ENCODE measurements at regions not wholly inside any gene's neighbourhood (a gene's known extent, or its start where the extent isn't known, plus 50 kb on each side); places are given as distances from the start of the nearest gene placed in this dataset.
"Not testable (repeated sequence)": the region's sequence is repeated elsewhere in the genome, so short reads cannot be mapped to it uniquely, and the experiment has no call there.

- DNase-seq (ENCODE audit: low read depth in 2 of 2), result no peak
These were observed 419.7 kb downstream of the TRAM1L1 start for GRCh38 chr4:116665716-116666115.

- DNase-seq (ENCODE audit: low read depth in 2 of 2), result no peak
These were observed 421.2 kb downstream of the TRAM1L1 start for GRCh38 chr4:116664198-116664597.

GRCh38 chr4:116639070-116639577, 446.3 kb downstream of the TRAM1L1 start:
- no peak for DNase-seq (ENCODE audit: low read depth in 2 of 2)

- DNase-seq (ENCODE audit: low read depth in 2 of 2), result no peak
These were observed 446.8 kb downstream of the TRAM1L1 start for GRCh38 chr4:116638592-116638991.

GRCh38 chr4:116636917-116637316, 448.5 kb downstream of the TRAM1L1 start:
- no peak for DNase-seq (ENCODE audit: low read depth in 2 of 2)

- no peak for DNase-seq (ENCODE audit: low read depth in 2 of 2)
These were observed 453.1 kb downstream of the TRAM1L1 start for GRCh38 chr4:116632269-116632668.

- DNase-seq (ENCODE audit: low read depth in 2 of 2), result no peak
These were observed 456.8 kb downstream of the TRAM1L1 start for GRCh38 chr4:116628598-116628997.

- no peak for DNase-seq (ENCODE audit: low read depth in 2 of 2)
These were observed 457.8 kb downstream of the TRAM1L1 start for GRCh38 chr4:116627545-116627944.

- not testable (repeated sequence) for DNase-seq (ENCODE audit: low read depth in 2 of 2)
These were observed 465.9 kb downstream of the TRAM1L1 start for GRCh38 chr4:116619508-116619907.

- no peak for DNase-seq (ENCODE audit: low read depth in 2 of 2)
These were observed 466.7 kb downstream of the TRAM1L1 start for GRCh38 chr4:116618638-116619037.

- no peak for DNase-seq (ENCODE audit: low read depth in 2 of 2)
These were observed 482.3 kb downstream of the TRAM1L1 start for GRCh38 chr4:116603096-116603495.

- DNase-seq (ENCODE audit: low read depth in 2 of 2), result no peak
These were observed 485.5 kb downstream of the TRAM1L1 start for GRCh38 chr4:116599859-116600258.

GRCh38 chr4:116598980-116599789, 486.2 kb downstream of the TRAM1L1 start:
- DNase-seq (ENCODE audit: low read depth in 2 of 2), result no peak

GRCh38 chr4:116598155-116598979, 487.0 kb downstream of the TRAM1L1 start:
- DNase-seq (ENCODE audit: low read depth in 2 of 2), result no peak

GRCh38 chr4:116590648-116591047, 494.7 kb downstream of the TRAM1L1 start:
- DNase-seq (ENCODE audit: low read depth in 2 of 2), result no peak

GRCh38 chr4:116588783-116589182, 496.6 kb downstream of the TRAM1L1 start:
- no peak for DNase-seq (ENCODE audit: low read depth in 2 of 2)

- DNase-seq (ENCODE audit: low read depth in 2 of 2), result no peak
These were observed 500.1 kb downstream of the TRAM1L1 start for GRCh38 chr4:116585246-116585645.

GRCh38 chr4:116577321-116577720, 508.1 kb downstream of the TRAM1L1 start:
- no peak for DNase-seq (ENCODE audit: low read depth in 2 of 2)

GRCh38 chr4:116573540-116573939, 511.8 kb downstream of the TRAM1L1 start:
- DNase-seq (ENCODE audit: low read depth in 2 of 2), result no peak

- DNase-seq (ENCODE audit: low read depth in 2 of 2), result no peak
These were observed 523.6 kb downstream of the TRAM1L1 start for GRCh38 chr4:116561768-116562167.

- no peak for DNase-seq (ENCODE audit: low read depth in 2 of 2)
These were observed 533.6 kb downstream of the TRAM1L1 start for GRCh38 chr4:116551806-116552205.

- DNase-seq (ENCODE audit: low read depth in 2 of 2), result no peak
These were observed 537.7 kb downstream of the TRAM1L1 start for GRCh38 chr4:116547632-116548031.

GRCh38 chr4:116546759-116547158, 538.6 kb downstream of the TRAM1L1 start:
- no peak for DNase-seq (ENCODE audit: low read depth in 2 of 2)
